ENCODE measurements at regions not wholly inside any gene's neighbourhood (a gene's known extent, or its start where the extent isn't known, plus 50 kb on each side); places are given as distances from the start of the nearest gene placed in this dataset.

GRCh38 chr12:97061171-97061570 is 154.1 kb downstream of the NEDD1 start:
- no peak for TF ChIP-seq RXRA (IDR thresholded peaks at IDR 0.05; ENCODE audit: borderline replicate concordance, low read depth)
- no peak for TF ChIP-seq YY1 (IDR thresholded peaks at IDR 0.05; ENCODE audit: low read depth)
- TF ChIP-seq CTCF (IDR thresholded peaks at IDR 0.05) = no peak
- no peak for TF ChIP-seq CHD2 (IDR thresholded peaks at IDR 0.05; ENCODE audit: low read length, partially characterized antibody)
- no peak for TF ChIP-seq FOSL2 (IDR thresholded peaks at IDR 0.05; ENCODE audit: borderline replicate concordance, low read depth)
- no peak for TF ChIP-seq GABPA (IDR thresholded peaks at IDR 0.05; ENCODE audit: low read depth)
- TF ChIP-seq USF1 (IDR thresholded peaks at IDR 0.05; ENCODE audit: borderline replicate concordance, low read depth) = no peak
- no peak for TF ChIP-seq TAF1 (IDR thresholded peaks at IDR 0.05; ENCODE audit: borderline replicate concordance, low read depth, low read length)
- TF ChIP-seq JUND (IDR thresholded peaks at IDR 0.05) = no peak
- no peak for TF ChIP-seq EZH2phosphoT487 (IDR thresholded peaks at IDR 0.05; ENCODE audit: borderline replicate concordance, low read depth)
- TF ChIP-seq POLR2AphosphoS5 (IDR thresholded peaks at IDR 0.05; ENCODE audit: low read depth, low read length) = no peak
- no peak for TF ChIP-seq USF2 (IDR thresholded peaks at IDR 0.05; ENCODE audit: borderline replicate concordance, low read depth, low read length)
- TF ChIP-seq RCOR1 (IDR thresholded peaks at IDR 0.05; ENCODE audit: low read length) = no peak
- no peak for TF ChIP-seq ZBTB33 (IDR thresholded peaks at IDR 0.05; ENCODE audit: borderline replicate concordance, low read depth)
